OCI-LY7 (cell line): ENCODE measurements at regions not wholly inside any gene's neighbourhood (a gene's known extent, or its start where the extent isn't known, plus 50 kb on each side); places are given as distances from the start of the nearest gene placed in this dataset.

Experiments
- CTCF ChIP-seq: fragments of 200-600 bp; sonication (generic); conservative IDR thresholded peaks from 2 replicates; pipeline ENCODE4 v1.5.1; 2014; ENCODE audit warnings: mild to moderate bottlenecking, antibody characterized with exemption, low read length, moderate library complexity, mixed read lengths
- EZH2phosphoT487 ChIP-seq: fragments of 200-600 bp; sonication (generic); IDR thresholded peaks from 2 replicates; pipeline ENCODE4 v1.6.1; 2018; ENCODE audit warnings: low read depth, borderline replicate concordance, mild to moderate bottlenecking, mixed run types, antibody characterized with exemption, low read length, moderate library complexity, mixed read lengths

- TF ChIP-seq CTCF (no peak), EZH2phosphoT487 (no peak)
Observed at GRCh38 chr11:130679247-130679646, 230.8 kb downstream of the ADAMTS15 start.
